ENCODE measurements at regions not wholly inside any gene's neighbourhood (a gene's known extent, or its start where the extent isn't known, plus 50 kb on each side); places are given as distances from the start of the nearest gene placed in this dataset.

GRCh38 chr10:78147202-78147601, 113.5 kb downstream of the RPS24 start:
- BruUV-seq (replicated peaks) = no TSS peak
- no peak overlapping the region for H2AFZ ChIP-seq
- H3K27me3 ChIP-seq (ENCODE audit: insufficient read depth, low read depth) = peaks cover 38% of the 10 kb centered on the region; the same call in 1 of the 2 replicates

DNA sequence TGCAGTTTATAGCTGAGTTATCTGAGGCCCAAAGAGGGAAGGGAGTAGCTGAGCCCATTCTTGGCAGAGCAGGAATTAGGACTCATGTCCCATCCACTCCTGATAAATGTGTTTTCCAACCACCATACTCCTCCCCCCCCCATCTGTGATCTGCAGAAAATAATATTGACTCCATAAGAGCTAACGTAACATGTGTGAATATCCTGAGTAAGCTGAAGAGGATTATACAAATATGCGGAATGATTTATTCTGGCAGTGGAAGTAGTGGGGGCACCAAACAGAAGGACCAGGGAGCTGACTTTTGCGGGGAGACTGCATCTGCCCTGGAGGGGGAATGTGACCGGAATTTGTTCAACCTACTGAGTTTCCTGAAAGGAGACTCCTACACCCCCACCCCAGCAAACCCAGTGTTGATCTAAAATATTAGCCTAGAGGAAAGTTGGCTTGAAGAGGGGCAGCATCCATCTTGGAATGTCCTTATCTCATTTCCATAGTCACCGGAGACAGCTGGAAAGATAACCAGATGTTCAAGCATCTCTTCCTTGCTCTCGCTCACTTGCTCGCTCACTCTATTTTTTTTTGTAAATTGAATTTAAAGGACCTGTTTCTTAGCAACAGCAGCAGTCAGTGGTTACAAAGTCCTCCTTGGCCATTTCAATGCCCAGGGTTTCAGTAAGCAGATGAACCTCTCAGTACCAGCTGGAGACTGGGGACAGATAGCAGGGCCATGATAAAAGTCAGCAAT, 114.7 kb downstream of the RPS24 start:
- CTCF ChIA-PET = no interaction called here

More at GRCh38 chr10:78147202-78147601, 113.5 kb downstream of the RPS24 start:
- ChIA-PET CTCF (no interaction called here), POLR2A (ENCODE audit: unreplicated experiment) (no interaction called here)
- Histone ChIP-seq H3K9me2 (ENCODE audit: insufficient read depth) (no peaks in the 10 kb centered on the region), H3K4me1 (replicated peaks; ENCODE audit: insufficient read depth) (no peaks in the 10 kb centered on the region), H3K79me2 (ENCODE audit: low read depth) (no peaks in the 10 kb centered on the region), H3F3A (ENCODE audit: insufficient read depth, low read depth) (no peaks in the 10 kb centered on the region), H3K27ac (no peak overlapping the region), H3K4me2 (no peak overlapping the region), H4K20me1 (ENCODE audit: insufficient read depth) (no peaks in the 10 kb centered on the region), H3K9me3 (ENCODE audit: insufficient read depth, low read depth) (no peaks in the 10 kb centered on the region), H3K36me3 (ENCODE audit: low read depth) (no peaks in the 10 kb centered on the region), H3K4me3 (no peak overlapping the region)
- intact Hi-C loops (cut with micrococcal nuclease; ENCODE audit: unreplicated experiment) = no loop called here
- TF ChIP-seq, protein P1, sequence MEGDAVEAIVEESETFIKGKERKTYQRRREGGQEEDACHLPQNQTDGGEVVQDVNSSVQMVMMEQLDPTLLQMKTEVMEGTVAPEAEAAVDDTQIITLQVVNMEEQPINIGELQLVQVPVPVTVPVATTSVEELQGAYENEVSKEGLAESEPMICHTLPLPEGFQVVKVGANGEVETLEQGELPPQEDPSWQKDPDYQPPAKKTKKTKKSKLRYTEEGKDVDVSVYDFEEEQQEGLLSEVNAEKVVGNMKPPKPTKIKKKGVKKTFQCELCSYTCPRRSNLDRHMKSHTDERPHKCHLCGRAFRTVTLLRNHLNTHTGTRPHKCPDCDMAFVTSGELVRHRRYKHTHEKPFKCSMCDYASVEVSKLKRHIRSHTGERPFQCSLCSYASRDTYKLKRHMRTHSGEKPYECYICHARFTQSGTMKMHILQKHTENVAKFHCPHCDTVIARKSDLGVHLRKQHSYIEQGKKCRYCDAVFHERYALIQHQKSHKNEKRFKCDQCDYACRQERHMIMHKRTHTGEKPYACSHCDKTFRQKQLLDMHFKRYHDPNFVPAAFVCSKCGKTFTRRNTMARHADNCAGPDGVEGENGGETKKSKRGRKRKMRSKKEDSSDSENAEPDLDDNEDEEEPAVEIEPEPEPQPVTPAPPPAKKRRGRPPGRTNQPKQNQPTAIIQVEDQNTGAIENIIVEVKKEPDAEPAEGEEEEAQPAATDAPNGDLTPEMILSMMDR (conservative IDR thresholded peaks at IDR 0.05) = no peak
- no peak for DNase-seq

GRCh38 chr10:78148961-78149612, 115.4 kb downstream of the RPS24 start:
- no peaks in the 10 kb centered on the region for H3F3A ChIP-seq (ENCODE audit: insufficient read depth, low read depth)
- H3K9me2 ChIP-seq (ENCODE audit: insufficient read depth) = no peaks in the 10 kb centered on the region
- H3K79me2 ChIP-seq (ENCODE audit: low read depth) = no peaks in the 10 kb centered on the region
- H3K27ac ChIP-seq = no peak overlapping the region
- no peak for TF ChIP-seq EZH2 (IDR thresholded peaks at IDR 0.05; ENCODE audit: low read depth)
- TF ChIP-seq, protein P1 (conservative IDR thresholded peaks at IDR 0.05) = no peak
- H2AFZ ChIP-seq = no peak overlapping the region
- H3K36me3 ChIP-seq (ENCODE audit: low read depth) = no peaks in the 10 kb centered on the region
- POLR2A ChIA-PET (ENCODE audit: unreplicated experiment) = no interaction called here
- peak in 1 of 2 experiments; percentile 44 for DNase-seq
- no peaks in the 10 kb centered on the region for H4K20me1 ChIP-seq (ENCODE audit: insufficient read depth)
- no peak overlapping the region for H3K4me3 ChIP-seq
- peaks cover 33% of the 10 kb centered on the region; the same call in 1 of the 2 replicates for H3K27me3 ChIP-seq (ENCODE audit: insufficient read depth, low read depth)
- CTCF ChIA-PET = no interaction called here
- H3K4me1 ChIP-seq (replicated peaks; ENCODE audit: insufficient read depth) = no peaks in the 10 kb centered on the region
- H3K4me2 ChIP-seq = no peak overlapping the region
- no peaks in the 10 kb centered on the region for H3K9me3 ChIP-seq (ENCODE audit: insufficient read depth, low read depth)
- intact Hi-C loops (cut with micrococcal nuclease; ENCODE audit: unreplicated experiment) = no loop called here
- BruUV-seq (replicated peaks) = no TSS peak

More for the DNA sequence above, 114.7 kb downstream of the RPS24 start:
- TF ChIP-seq, protein P1 (conservative IDR thresholded peaks at IDR 0.05) = no peak
- no peak for TF ChIP-seq EZH2 (IDR thresholded peaks at IDR 0.05; ENCODE audit: low read depth)
- no peak overlapping the region for H2AFZ ChIP-seq
- H3K4me3 ChIP-seq = no peak overlapping the region
- H3K27me3 ChIP-seq (ENCODE audit: insufficient read depth, low read depth) = peaks cover 38% of the 10 kb centered on the region; the same call in 1 of the 2 replicates
- no peaks in the 10 kb centered on the region for H4K20me1 ChIP-seq (ENCODE audit: insufficient read depth)
- no peak for DNase-seq
- no peak overlapping the region for H3K27ac ChIP-seq
- no peaks in the 10 kb centered on the region for H3F3A ChIP-seq (ENCODE audit: insufficient read depth, low read depth)
- no peaks in the 10 kb centered on the region for H3K9me2 ChIP-seq (ENCODE audit: insufficient read depth)
- BruUV-seq (replicated peaks) = no TSS peak
- no peaks in the 10 kb centered on the region for H3K9me3 ChIP-seq (ENCODE audit: insufficient read depth, low read depth)
- H3K4me1 ChIP-seq (replicated peaks; ENCODE audit: insufficient read depth) = no peaks in the 10 kb centered on the region
- H3K36me3 ChIP-seq (ENCODE audit: low read depth) = no peaks in the 10 kb centered on the region
- H3K79me2 ChIP-seq (ENCODE audit: low read depth) = no peaks in the 10 kb centered on the region
- intact Hi-C loops (cut with micrococcal nuclease; ENCODE audit: unreplicated experiment) = no loop called here
- POLR2A ChIA-PET (ENCODE audit: unreplicated experiment) = no interaction called here
- H3K4me2 ChIP-seq = no peak overlapping the region

Data from PC-9 (cell line).